OCI-M2 (cell line): ENCODE measurements at regions not wholly inside any gene's neighbourhood (a gene's known extent, or its start where the extent isn't known, plus 50 kb on each side); places are given as distances from the start of the nearest gene placed in this dataset.

Experiments
- DNase-seq: peaks from one replicate; lab custom pipeline; 2025; ENCODE audit not compliant: unreplicated experiment; lab: John Stamatoyannopoulos, UW

DNA sequence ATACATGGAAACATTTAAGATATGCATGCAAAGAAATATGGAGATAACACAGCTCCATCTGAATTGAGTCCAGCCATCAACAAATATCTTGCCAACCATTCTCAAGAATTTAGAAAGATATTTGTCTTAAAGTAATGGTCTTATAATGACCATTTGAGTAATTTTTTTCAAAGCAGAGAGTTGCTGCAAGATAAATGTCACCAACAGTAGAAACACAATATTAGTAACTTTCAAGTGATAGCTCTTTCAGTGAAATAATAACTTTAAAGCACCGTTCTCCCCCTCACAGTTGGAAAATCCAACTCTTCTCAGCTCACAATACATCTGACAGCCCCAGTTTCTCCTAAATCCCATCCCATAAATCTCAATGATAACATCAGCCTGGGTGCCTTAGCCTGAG lies 481.0 kb upstream of the ADAMTS5 start:
- no peak for DNase-seq

DNA sequence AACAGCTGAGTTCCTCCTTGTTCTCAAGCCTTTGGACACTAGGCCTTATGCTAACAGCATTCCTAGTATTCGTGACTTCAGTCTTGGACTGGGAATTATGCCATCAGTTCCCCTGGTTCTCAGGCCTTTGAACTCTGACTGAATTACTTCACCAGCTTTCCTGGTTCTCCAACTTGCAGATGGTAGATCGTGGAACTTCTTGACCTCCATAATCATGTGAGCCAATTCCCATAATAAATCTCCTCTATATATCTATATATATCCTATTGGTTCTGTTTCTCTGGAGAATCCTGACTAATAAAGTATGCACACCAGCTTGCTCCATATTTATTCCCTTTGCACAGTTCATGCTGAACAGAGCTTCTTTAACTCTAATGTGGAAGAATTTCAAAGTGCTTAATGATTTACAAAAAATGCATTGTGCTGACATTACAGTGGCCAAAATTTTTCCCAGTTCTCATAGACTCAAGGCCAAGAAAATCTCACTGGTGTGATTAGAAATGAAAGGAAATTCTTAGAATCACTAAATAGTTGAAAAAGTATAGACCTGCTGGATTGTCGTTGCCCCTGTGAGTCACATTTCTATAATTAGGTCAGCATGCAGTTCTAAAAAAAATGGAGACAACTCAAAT lies 462.9 kb upstream of the ADAMTS5 start:
- no peak for DNase-seq

DNA sequence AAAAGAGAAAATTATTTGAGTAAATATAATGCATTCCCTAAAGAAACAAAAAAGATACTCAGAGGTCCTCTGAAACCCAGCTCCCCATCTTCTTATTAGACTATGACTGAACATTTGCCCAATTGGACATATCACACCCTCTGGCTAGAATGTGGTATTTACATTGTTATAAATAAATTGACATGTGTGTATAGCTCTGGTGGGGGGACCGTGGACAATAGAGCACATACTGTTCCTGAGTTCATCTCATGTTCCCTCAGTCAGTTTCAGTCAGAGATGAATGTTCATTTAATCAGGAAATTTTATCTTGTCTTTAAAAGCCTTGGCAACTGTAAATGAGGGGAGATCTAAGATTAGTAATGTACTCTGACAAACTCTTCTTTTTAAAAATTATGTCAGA lies 459.3 kb upstream of the ADAMTS5 start:
- no peak for DNase-seq

DNA sequence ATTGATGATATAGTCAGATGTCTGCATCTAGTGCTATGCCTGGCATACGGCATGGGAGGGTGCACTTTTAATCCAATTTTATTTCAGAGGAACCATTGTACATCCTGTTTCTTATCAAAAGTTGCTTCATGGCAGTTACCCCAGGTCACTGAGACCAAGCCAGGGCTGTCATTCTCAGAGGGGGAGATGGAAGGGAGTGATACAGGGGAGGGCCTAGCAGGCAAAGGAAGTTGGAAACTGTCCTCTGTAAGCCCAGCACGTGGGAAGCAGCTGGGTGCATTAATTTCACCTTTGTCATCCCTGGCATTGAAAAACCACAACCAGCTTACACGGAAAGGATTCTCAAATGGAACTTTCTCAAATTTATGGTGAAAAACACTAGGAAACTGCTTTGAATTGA lies 458.7 kb upstream of the ADAMTS5 start:
- no peak for DNase-seq

DNA sequence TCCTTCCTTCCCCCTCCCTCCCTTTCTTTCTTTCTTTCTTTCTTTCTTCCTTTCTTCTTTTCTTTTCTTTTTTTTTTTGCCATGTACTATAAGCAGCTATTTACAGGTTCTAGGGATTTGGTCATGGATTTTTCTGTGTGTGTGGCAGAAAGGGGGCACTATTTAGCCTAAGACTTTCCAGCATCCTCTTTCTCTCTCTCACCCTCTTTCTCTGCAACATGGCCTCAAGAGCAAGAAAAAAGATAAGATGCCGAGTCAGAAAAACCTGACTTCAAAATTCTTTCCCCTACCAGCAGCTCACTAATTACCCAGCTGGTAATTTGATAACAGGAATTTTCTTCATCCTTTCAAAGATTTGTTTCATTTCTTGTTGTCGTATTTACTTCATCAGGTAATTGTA lies 458.3 kb upstream of the ADAMTS5 start:
- no peak for DNase-seq

DNA sequence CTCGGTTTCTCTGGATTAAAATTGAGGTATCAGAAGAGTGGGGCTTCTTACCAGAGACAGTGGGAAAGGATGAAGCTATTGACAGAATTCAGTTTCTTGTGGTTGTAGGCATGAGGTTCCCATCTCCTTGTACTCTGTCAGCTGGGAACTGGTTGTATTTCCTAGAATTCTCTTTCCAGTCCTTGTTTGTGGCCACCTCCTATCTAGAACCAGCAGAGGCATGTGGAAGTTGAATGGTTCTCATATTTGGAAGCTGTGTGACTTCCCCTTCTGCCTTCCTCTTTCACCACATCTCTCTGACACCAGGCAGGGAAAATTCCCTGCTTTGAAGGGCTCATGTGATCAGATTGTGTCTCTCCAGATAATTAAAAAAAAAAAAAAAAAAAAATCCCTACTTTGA lies 457.7 kb upstream of the ADAMTS5 start:
- DNase-seq, result no peak

DNA sequence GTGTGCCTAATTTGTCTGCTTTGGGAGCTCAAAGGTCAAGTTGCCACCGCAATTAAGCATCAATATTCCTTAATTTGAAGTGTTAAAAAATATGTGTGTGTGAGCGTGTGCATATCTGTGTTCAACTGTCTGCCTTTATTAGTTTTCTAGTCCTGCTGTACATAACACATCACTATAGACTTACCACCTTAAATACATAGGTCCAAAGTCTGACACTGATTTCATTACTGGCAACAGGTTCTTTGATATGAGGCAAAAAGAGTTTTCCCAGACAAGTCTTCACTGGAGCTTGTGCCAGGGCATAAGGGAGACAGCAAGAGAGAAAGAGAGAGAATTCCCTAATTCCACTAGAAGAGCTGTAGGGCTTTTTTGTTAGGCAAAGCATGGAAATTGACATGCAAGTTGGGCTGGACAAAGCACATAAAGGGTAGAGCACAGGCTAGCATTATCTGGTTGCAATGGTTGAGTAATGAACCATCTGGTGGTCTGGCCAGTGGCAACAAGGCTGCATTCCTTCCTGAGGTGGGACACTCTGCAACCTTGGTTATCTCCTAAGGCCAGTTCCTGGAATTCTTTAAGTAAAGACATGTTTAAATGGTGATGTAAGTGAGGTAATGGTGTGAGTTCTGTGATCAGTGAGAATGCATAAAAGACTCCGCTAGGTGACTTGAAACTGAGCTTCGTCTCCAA lies 457.2 kb upstream of the ADAMTS5 start:
- no peak for DNase-seq

DNA sequence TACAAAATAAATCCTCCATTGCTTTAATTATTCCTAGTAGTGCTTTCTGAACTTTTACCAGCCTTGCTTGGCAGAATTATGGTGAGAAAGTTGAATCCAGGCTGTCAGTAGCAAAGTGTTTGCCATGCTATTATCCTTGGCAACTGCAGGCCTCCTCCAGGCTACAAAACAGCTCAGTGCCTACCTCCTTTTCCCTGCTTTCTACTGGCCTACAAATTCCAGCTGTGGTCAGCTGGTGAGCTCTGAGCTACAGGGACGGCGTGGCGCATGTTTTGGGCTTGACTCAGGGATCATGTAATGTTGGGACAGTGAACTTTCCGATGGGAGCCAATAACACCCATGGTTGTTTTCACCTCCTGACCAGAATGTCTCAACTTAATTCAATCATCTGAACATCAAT lies 456.1 kb upstream of the ADAMTS5 start:
- DNase-seq, result no peak

DNA sequence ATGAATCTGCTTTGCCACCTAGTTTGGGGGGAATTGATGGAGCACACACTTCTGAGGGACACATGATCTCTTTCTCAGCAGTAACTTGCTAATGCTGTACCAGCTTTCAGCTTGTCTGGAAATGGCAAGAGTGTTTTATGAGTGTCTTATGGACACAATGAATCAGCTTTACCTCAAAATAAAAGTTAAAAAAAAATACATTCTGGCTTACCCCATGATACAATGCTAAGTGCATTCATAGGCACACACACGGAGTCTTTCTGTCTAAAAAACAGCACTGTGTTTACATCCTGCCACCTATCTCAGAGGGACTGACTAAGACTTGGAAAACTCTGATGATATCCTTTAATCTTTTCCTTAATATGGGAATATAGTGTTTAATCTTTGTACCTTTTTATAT lies 455.5 kb upstream of the ADAMTS5 start:
- DNase-seq, result no peak

DNA sequence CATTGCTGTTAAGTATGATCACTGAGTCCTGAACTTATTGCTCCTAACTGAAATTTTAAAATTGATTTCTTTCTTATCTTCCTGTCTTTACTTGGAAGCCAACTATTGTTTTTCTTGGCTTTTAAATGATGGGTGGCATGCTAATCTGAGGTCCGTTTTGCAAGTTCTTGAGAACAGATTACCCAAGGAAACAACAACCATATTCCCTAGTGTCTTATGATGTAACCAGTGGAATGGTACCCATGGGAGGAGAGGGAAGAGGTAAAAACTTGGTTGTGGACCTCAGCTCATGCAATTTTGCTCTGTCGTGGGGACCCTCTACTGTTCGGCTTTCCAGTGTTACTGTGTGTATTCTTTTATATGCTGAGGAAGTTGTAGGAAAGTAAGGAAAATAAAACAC lies 454.8 kb upstream of the ADAMTS5 start:
- DNase-seq, result no peak

DNA sequence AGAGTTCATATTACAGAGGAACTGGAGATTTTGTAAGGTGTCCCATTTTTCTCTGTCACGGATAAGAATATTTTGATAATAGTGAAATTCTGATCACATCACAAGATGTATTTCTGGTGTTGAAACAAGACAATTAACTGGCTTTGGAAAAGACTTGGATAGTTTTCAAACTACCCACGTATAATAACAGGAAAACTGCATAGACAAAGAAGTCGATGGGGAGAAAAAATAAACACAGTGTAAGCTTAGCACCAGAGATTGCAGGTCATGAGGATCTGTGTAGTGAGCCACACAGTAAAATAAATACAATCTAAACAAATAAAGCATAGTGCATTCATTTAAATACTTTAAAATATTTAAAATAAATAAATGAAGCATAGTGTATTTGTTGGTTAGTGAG lies 452.3 kb upstream of the ADAMTS5 start:
- DNase-seq, result no peak

DNA sequence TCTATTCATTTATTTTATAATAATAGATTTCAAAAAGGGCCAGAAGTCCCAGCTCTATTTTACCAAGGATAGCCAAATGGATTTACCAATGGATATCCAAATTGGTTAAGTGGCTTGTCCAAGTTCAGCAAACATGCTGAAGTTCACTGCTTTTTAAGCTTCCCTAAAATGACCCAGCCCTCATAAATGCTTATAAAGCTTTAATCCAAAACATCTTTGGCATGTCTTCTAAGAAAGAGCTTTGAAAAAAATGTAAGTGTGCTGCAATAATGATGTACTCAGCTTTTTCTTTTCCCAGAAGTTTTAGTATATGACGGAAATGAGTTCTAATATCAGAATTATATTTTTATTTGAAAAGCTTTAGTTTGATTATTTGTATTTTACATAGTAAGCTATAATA lies 451.5 kb upstream of the ADAMTS5 start:
- no peak for DNase-seq

DNA sequence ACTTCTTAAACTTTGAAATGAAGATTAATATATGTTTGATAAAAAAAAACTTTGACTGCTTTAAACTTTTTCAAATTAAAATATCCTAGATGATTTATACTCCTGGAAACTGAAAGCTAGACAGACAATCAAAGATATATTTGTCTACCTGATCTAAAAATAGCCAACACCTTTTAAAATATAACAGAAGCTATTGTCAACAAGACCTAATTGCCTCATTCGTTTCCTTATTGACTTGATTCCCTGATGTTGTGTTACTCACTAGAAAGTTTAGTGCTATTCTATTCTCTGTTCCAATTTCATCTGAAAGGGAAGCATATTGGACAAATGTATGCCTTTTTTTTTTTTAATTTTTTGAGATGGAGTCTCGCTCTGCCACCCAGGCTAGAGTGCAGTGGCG lies 445.6 kb upstream of the ADAMTS5 start:
- no peak for DNase-seq

DNA sequence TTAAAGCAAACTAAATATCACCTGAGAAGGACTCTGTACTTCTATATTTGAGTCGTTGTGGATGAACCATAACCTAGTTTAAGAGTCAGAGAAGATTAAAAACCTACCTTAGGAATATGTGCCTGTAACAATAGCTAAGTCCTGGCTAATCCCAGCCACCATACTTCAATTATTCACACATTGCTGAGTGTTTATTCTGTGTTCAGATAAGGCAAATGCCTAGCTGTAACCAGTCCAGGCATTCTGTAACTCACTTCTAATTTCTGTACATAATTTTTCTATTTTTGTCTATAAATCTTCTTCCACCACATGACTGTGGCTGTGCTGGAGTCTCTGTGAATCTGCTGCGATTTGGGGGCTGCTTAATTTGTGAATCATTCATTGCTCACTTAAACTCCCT lies 441.9 kb upstream of the ADAMTS5 start:
- no peak for DNase-seq

DNA sequence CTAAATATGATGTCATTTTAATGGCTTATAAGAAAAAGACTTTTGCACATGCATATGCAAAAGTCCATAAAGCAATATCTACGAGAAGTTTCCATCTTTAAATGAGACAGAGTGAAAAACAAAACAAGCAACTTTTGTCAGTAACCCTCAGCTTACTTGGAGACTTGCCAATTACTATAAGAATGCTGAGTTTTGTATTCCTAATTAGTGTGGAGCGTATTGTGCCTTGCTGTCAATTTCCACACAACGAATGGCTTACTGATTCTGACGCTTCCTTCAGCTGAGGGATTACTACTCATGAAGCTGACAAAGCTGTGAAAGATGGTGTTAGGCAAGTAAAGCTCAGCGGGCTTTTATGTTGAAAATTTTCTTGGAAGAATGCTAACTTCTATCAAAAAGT lies 440.4 kb upstream of the ADAMTS5 start:
- no peak for DNase-seq

DNA sequence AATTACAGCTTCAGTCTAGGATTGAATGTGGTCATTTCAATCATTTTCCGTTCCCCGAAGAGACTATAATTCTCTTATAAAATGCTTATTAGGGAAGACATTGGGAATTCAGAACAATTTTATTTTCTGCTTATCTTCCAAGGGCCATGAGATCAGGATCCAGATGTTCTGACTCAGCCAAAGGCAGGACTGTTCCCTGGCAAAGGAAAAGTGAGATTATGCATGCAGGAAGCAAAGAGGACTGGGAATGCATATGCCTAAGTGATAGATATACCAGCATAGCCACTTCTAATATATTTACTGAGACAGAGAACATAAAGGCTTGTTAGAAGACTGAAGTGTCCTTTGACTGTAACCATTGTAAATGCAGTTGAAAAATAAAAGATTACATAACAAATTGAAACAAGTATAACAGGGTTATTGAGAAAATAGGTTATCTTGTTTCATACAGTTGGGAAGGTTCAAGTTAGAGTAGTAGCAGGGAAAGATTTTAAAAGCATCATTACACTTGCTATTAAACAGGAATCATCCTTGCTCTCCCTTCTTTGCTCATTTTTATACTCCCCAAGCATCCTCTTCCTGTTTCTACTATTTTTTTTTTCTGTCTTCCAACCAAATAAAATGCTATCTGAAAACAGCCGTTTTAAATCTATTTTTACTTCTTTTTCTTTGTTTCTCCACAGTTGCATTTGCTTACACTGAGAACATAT lies 439.6 kb upstream of the ADAMTS5 start:
- no peak for DNase-seq

DNA sequence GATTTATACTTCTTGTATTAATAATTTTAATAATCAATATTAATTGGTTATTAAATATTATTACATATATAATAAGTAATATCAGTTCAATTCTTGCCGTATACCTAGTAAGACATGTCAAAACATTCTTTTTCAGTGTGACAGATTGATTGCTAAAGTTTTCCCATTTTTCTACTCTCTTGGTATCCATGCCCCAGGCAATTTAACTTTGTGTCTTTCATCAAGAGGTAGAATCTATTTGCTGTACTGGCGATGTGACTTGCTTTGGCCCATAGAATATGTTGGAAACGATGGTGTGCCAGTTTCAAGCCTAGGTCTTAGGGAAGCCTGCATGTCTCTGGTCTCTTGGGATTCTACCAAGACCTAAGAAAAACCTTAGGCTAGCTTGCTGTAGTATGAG lies 436.1 kb upstream of the ADAMTS5 start:
- no peak for DNase-seq

DNA sequence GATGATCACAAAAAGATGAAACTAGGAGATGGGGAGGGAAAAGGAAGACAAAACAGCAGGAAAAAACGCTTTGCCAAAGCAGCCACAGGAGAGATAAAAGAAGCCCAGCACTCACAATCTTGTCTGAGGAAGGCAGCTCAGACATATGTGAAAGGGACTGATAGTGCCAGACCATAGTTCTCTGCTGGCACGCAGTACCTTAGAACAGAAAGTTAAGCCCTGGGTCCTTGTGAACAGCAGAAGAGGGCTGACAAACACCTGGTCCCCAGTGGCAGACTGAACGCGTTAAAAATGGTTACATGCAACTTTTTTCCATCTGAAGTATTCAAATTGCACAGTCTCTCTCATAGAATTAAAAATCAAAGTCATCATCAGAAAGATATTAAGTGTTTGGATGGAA lies 433.2 kb upstream of the ADAMTS5 start:
- DNase-seq, result no peak

DNA sequence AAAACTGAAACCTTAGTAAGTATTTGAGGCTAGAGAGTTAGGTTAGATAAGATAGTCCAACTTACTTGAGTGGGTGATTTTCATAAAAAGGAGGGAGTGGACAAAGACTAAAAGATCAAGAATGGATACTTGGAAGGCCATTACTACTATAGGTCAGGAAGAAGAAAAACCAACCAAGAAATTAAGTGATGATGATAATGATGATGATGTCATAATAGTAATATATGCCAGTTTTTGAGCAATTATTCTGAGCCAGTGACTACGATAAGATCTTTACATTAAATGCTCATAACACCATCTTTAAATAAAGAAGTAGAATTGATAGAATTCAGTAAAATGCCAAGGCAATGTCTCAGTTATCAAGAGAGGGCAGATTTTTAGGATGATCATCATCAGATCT lies 430.7 kb upstream of the ADAMTS5 start:
- DNase-seq, result no peak

DNA sequence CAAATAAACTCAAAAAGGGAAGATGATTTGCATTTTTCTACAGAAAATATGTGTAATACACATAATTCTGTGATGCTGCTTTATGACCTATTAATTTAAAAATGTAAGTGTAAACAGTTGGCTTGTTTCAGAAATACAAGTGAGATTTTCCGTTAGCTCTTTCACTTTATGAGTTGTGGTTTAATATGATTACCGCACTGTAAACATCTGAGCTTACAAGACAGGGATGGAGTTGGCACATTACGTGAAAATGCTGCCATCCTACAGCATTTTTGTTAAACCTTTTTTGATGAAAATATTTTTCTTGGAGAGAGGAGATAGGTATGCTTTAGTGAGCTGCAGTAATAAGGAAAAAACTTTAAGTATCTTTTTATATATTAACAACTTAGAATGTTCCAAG lies 426.8 kb upstream of the ADAMTS5 start:
- no peak for DNase-seq

DNA sequence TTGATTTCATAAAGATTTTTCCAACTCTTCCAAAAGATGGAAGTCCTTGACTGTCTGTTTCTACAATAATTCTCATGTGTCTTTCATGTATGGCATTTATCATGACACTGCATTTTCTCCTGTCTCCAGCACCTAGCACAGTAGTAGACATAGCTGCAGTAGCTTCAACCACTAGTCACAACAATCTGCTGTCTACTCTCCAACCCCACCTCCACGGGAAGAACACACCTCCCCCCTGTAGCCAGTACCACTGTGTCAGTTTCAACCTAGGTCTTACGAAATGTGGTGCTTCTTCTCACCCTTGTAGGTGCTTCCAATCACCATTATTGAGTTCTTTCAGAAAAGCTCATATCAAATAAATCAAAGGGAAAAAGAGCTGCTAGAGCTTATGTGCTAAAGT lies 425.1 kb upstream of the ADAMTS5 start:
- no peak for DNase-seq

DNA sequence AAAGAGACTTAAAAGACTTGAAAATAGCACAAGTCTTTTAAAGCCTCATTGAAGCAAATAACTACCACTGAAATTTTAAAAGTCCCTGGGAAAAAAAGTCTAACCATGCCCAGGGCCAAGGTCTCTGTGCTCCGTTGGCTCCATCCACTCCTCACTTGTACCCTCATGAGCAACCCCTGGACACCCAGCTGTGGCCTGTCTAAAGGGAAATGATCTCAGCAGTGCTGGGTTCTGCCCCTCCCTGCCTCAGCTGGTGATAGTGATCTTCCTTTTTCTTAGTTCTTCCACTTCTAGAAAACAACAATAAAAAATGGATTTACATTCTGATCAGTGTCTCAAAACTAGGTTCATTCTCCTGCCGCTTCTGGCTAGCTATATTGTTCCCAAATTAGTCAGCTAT lies 423.5 kb upstream of the ADAMTS5 start:
- no peak for DNase-seq

DNA sequence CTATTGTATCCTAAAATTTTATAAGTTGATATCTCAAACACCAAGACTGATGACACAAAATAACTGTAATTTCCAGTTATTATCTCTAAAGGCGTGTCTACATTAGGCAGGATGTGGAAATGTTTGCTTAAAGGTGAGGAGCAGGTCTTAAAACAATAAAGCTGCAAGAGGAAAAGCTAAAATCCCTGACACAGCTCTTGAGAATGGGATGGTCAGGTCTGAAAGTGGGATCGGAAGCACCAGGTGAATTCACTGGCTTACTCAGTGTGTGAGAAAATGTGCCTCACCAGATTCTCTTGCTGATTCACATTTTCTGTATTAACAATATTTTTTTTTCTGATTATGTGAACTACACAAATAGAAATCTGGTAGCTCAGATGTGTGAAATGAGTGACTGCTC lies 421.9 kb upstream of the ADAMTS5 start:
- no peak for DNase-seq
